HG02759 (cell line): ENCODE measurements at regions not wholly inside any gene's neighbourhood (a gene's known extent, or its start where the extent isn't known, plus 50 kb on each side); places are given as distances from the start of the nearest gene placed in this dataset.
"Not testable (repeated sequence)": the region's sequence is repeated elsewhere in the genome, so short reads cannot be mapped to it uniquely, and the experiment has no call there.

ENCODE experiments used
- ATAC-seq: cut with Tn5 transposase; IDR thresholded peaks from one replicate; pipeline ENCODE4 v1.9.1; 2021; ENCODE audit warnings: mild to moderate bottlenecking, moderate library complexity; ENCODE audit not compliant: unreplicated experiment

- no peak for ATAC-seq
These were observed 876.9 kb upstream of the FBXO33 start for GRCh38 chr14:40309124-40309523.

- no peak for ATAC-seq
These were observed 876.0 kb upstream of the FBXO33 start for GRCh38 chr14:40308240-40308639.

- no peak for ATAC-seq
These were observed 864.6 kb upstream of the FBXO33 start for GRCh38 chr14:40296821-40297220.

GRCh38 chr14:40292664-40293063 is 860.4 kb upstream of the FBXO33 start:
- ATAC-seq = no peak

- no peak for ATAC-seq
These were observed 850.0 kb upstream of the FBXO33 start for GRCh38 chr14:40282196-40282595.

- ATAC-seq = no peak
These were observed 848.4 kb upstream of the FBXO33 start for GRCh38 chr14:40280652-40281051.

GRCh38 chr14:40273417-40273816 is 841.2 kb upstream of the FBXO33 start:
- no peak for ATAC-seq

- ATAC-seq = no peak
These were observed 839.2 kb upstream of the FBXO33 start for GRCh38 chr14:40271480-40271879.

GRCh38 chr14:40269436-40269835 is 837.2 kb upstream of the FBXO33 start:
- no peak for ATAC-seq

- no peak for ATAC-seq
These were observed 836.0 kb upstream of the FBXO33 start for GRCh38 chr14:40268236-40268635.

GRCh38 chr14:40265096-40265495 is 832.9 kb upstream of the FBXO33 start:
- ATAC-seq = no peak

GRCh38 chr14:40252817-40253447 is 820.7 kb upstream of the FBXO33 start:
- no peak for ATAC-seq

- ATAC-seq = no peak
These were observed 816.4 kb upstream of the FBXO33 start for GRCh38 chr14:40248671-40249070.

- ATAC-seq = no peak
These were observed 808.1 kb upstream of the FBXO33 start for GRCh38 chr14:40240245-40240859.

- ATAC-seq = no peak
These were observed 800.1 kb upstream of the FBXO33 start for GRCh38 chr14:40232302-40232701.

- ATAC-seq = no peak
These were observed 797.4 kb upstream of the FBXO33 start for GRCh38 chr14:40229676-40230075.

- no peak for ATAC-seq
These were observed 790.8 kb upstream of the FBXO33 start for GRCh38 chr14:40222996-40223395.

GRCh38 chr14:40221428-40221827 is 789.2 kb upstream of the FBXO33 start:
- no peak for ATAC-seq

GRCh38 chr14:40219032-40219431 is 786.8 kb upstream of the FBXO33 start:
- ATAC-seq = no peak

- ATAC-seq = no peak
These were observed 786.2 kb upstream of the FBXO33 start for GRCh38 chr14:40218282-40218941.

GRCh38 chr14:40216976-40217375 is 784.7 kb upstream of the FBXO33 start:
- no peak for ATAC-seq

GRCh38 chr14:40216408-40216807 is 784.2 kb upstream of the FBXO33 start:
- ATAC-seq = not testable (repeated sequence)
